ENCODE measurements at regions not wholly inside any gene's neighbourhood (a gene's known extent, or its start where the extent isn't known, plus 50 kb on each side); places are given as distances from the start of the nearest gene placed in this dataset.
"Not testable (repeated sequence)": the region's sequence is repeated elsewhere in the genome, so short reads cannot be mapped to it uniquely, and the experiment has no call there.

GRCh38 chr9:85859765-85860164, 81.2 kb upstream of the NAA35 start:
- H3K4me3 ChIP-seq (ENCODE audit: low read depth, low read length) = no peak overlapping the region
- no peak for TF ChIP-seq POLR2A (IDR thresholded peaks at IDR 0.05; ENCODE audit: extremely low read depth, insufficient read length)
- TF ChIP-seq, protein P1, sequence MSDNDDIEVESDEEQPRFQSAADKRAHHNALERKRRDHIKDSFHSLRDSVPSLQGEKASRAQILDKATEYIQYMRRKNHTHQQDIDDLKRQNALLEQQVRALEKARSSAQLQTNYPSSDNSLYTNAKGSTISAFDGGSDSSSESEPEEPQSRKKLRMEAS (IDR thresholded peaks at IDR 0.05; ENCODE audit: low read depth, low read length) = no peak
- TF ChIP-seq, protein P2, sequence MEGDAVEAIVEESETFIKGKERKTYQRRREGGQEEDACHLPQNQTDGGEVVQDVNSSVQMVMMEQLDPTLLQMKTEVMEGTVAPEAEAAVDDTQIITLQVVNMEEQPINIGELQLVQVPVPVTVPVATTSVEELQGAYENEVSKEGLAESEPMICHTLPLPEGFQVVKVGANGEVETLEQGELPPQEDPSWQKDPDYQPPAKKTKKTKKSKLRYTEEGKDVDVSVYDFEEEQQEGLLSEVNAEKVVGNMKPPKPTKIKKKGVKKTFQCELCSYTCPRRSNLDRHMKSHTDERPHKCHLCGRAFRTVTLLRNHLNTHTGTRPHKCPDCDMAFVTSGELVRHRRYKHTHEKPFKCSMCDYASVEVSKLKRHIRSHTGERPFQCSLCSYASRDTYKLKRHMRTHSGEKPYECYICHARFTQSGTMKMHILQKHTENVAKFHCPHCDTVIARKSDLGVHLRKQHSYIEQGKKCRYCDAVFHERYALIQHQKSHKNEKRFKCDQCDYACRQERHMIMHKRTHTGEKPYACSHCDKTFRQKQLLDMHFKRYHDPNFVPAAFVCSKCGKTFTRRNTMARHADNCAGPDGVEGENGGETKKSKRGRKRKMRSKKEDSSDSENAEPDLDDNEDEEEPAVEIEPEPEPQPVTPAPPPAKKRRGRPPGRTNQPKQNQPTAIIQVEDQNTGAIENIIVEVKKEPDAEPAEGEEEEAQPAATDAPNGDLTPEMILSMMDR (IDR thresholded peaks at IDR 0.05; ENCODE audit: low read depth, low read length) = no peak
- TF ChIP-seq MYC (IDR thresholded peaks at IDR 0.05; ENCODE audit: low read depth, low read length) = no peak
- no peak for DNase-seq (ENCODE audit: low read depth)

- not testable (repeated sequence) for DNase-seq (ENCODE audit: low read depth); H3K4me3 ChIP-seq (ENCODE audit: low read depth, low read length)
Measured at GRCh38 chr9:85861882-85862281, 79.1 kb upstream of the NAA35 start.

DNA sequence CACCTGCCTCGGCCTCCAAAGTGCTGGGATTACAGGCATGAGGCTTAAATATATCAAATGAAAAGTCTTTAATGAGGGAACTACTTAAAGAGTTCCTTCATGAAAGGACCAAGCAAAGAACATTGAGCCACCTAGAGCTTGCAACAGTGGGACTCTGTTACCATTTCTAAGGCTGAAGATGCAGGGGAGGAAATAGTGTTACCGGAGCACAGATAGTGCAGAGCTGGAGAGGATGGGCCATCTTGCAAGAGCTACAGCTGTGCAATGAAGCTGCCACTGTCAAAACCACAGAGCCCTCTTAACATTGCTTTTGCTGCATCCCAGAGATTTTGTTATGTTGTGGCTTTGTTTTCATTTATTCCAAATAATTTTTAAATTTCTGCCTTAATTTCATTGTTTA, 77.1 kb upstream of the NAA35 start:
- TF ChIP-seq, protein P1 (IDR thresholded peaks at IDR 0.05; ENCODE audit: low read depth, low read length) = no peak
- TF ChIP-seq, protein P2 (IDR thresholded peaks at IDR 0.05; ENCODE audit: low read depth, low read length) = no peak
- TF ChIP-seq POLR2A (IDR thresholded peaks at IDR 0.05; ENCODE audit: extremely low read depth, insufficient read length) (no peak), MYC (IDR thresholded peaks at IDR 0.05; ENCODE audit: low read depth, low read length) (no peak)
- no peak overlapping the region for H3K4me3 ChIP-seq (ENCODE audit: low read depth, low read length)
- no peak for DNase-seq (ENCODE audit: low read depth)

DNA sequence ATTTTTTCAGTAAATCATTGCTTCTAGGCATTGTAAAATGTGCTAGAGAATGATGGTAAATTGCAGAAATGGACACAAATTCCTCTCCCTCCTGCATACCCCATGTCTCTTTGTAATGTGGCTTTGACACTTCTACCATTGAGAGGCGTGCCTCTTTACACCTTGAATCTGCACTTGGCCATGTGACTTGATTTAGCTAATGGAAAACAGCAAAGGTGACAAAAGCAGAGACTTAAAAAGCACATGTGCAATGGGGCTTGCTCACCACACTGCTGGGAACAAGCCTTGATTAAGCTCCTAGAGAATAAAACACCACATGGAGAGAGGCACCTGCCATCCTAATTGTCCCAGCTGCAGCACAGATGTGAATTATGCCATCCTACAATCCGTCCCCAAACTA, 69.9 kb upstream of the NAA35 start:
- no peak for DNase-seq (ENCODE audit: low read depth)
- TF ChIP-seq, protein P1 (IDR thresholded peaks at IDR 0.05; ENCODE audit: low read depth, low read length) = no peak
- no peak for TF ChIP-seq POLR2A (IDR thresholded peaks at IDR 0.05; ENCODE audit: extremely low read depth, insufficient read length)
- no peak for TF ChIP-seq MYC (IDR thresholded peaks at IDR 0.05; ENCODE audit: low read depth, low read length)
- TF ChIP-seq, protein P2 (IDR thresholded peaks at IDR 0.05; ENCODE audit: low read depth, low read length) = no peak
- no peak overlapping the region for H3K4me3 ChIP-seq (ENCODE audit: low read depth, low read length)

GRCh38 chr9:85871683-85872082, 69.3 kb upstream of the NAA35 start:
- H3K4me3 ChIP-seq (ENCODE audit: low read depth, low read length); DNase-seq (ENCODE audit: low read depth): not testable (repeated sequence)

DNA sequence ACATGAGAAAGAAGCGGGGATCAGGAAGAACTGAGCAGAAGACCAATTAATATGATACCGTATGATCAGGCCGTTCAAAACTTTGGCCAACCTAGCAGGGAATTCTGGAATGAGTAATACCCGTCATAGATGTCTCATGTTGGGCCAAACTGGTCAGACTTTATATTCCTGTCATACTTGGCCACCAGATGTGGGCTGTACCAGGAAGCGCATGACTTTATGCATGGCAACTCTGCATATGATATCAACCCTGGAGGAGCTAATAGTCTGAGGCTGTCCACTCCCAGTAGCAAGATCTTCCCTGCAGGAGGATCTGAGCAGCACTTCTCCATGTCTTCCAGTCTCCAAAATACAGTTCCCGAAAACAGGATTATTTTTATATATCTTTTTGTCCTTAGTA, 68.5 kb upstream of the NAA35 start:
- DNase-seq (ENCODE audit: low read depth) = no peak
- no peak overlapping the region for H3K4me3 ChIP-seq (ENCODE audit: low read depth, low read length)
- TF ChIP-seq, protein P2 (IDR thresholded peaks at IDR 0.05; ENCODE audit: low read depth, low read length) = no peak
- TF ChIP-seq POLR2A (IDR thresholded peaks at IDR 0.05; ENCODE audit: extremely low read depth, insufficient read length) (no peak), MYC (IDR thresholded peaks at IDR 0.05; ENCODE audit: low read depth, low read length) (no peak)
- TF ChIP-seq, protein P1 (IDR thresholded peaks at IDR 0.05; ENCODE audit: low read depth, low read length) = no peak

GRCh38 chr9:85876628-85877027, 64.3 kb upstream of the NAA35 start:
- H3K4me3 ChIP-seq (ENCODE audit: low read depth, low read length) = no peak overlapping the region
- TF ChIP-seq MYC (IDR thresholded peaks at IDR 0.05; ENCODE audit: low read depth, low read length) = no peak
- TF ChIP-seq, protein P2 (IDR thresholded peaks at IDR 0.05; ENCODE audit: low read depth, low read length) = no peak
- TF ChIP-seq POLR2A (IDR thresholded peaks at IDR 0.05; ENCODE audit: extremely low read depth, insufficient read length) = no peak
- TF ChIP-seq, protein P1 (IDR thresholded peaks at IDR 0.05; ENCODE audit: low read depth, low read length) = no peak
- no peak for DNase-seq (ENCODE audit: low read depth)

GRCh38 chr9:85878872-85879597, 61.9 kb upstream of the NAA35 start:
- H3K4me3 ChIP-seq (ENCODE audit: low read depth, low read length); DNase-seq (ENCODE audit: low read depth): not testable (repeated sequence)

- H3K4me3 ChIP-seq (ENCODE audit: low read depth, low read length); DNase-seq (ENCODE audit: low read depth): not testable (repeated sequence)
Measured at GRCh38 chr9:85880507-85880906, 60.4 kb upstream of the NAA35 start.

Data from NB4 (cell line).